GM21423 (cell line): ENCODE measurements at regions not wholly inside any gene's neighbourhood (a gene's known extent, or its start where the extent isn't known, plus 50 kb on each side); places are given as distances from the start of the nearest gene placed in this dataset.
"Not testable (repeated sequence)": the region's sequence is repeated elsewhere in the genome, so short reads cannot be mapped to it uniquely, and the experiment has no call there.

Source experiments
- ATAC-seq: cut with Tn5 transposase; IDR thresholded peaks from one replicate; pipeline ENCODE4 v1.9.1; 2021; ENCODE audit warnings: mild to moderate bottlenecking, moderate library complexity; ENCODE audit not compliant: unreplicated experiment

DNA sequence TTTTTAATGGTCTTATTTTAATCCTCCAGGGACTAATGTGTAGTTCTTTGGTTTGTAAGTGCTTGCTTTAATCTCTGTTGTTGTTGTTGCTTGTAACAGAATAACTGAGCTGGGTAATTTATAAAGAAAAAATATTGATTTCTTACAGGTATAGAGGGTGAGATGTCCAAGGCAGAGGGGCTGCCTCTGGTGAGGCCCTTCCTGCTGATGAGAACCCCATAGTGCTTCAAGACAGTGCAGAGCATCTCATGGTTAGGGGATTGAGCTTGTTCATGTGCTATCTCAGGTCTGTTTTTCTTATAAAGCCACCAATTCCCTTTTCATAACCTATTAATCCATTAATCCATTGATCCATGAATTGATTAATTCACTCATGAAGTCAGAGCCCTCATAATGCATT, 516.3 kb upstream of the KCND2 start:
- no peak for ATAC-seq

DNA sequence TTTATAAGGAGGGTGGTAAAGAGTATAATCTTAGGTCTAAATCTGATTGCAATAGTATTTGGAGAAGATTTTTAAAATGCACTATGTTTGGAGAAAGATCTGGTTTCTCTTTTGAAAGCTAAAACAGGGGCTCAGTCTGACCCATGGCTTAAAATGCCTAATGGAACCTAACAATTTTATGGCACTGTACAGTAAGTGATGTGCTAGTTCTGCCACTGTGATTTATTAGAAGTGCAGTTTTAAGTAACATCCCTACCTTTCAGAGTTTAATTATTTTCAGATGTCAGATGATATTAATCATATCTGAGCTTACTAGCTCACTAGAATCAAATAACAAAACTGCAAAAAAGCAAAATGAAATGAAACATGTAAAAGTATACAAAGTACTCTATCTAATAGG, 514.7 kb upstream of the KCND2 start:
- ATAC-seq, result no peak

DNA sequence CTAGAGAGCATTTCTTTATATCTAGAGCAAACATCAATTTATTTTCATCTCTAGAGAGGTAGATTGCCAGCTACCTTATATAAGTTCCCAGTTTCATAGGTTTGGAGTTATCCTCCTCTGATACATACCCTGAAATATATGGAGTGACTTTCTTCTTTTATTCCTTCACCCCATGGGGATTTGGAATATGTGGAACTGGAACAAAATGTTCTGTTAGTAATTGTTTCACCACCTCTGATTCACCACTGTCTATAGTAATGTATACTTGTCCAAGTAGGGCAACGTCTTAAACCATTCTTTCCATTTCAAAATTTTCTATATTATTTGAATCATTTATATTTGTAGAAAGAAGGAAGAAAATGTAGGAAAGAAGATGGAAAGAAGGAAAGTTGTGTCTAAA, 511.2 kb upstream of the KCND2 start:
- no peak for ATAC-seq

DNA sequence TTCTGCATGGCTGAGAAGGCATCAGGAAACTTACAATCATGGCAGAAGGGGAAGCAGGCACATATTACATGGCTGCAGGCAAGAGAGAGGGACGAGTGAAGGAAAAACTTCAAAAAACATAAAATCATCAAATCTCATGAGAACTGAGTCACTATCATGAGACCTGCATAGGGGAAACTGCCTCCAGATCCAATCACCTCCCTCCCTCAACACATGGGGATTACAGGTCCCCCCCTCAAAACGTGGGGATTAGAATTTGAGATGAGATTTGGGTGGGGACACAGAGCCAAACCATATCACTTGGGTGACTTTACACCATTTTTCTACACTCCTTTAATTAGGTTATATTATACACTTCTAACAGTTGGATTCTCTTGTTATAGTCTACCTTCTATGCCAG, 490.7 kb upstream of the KCND2 start:
- no peak for ATAC-seq

DNA sequence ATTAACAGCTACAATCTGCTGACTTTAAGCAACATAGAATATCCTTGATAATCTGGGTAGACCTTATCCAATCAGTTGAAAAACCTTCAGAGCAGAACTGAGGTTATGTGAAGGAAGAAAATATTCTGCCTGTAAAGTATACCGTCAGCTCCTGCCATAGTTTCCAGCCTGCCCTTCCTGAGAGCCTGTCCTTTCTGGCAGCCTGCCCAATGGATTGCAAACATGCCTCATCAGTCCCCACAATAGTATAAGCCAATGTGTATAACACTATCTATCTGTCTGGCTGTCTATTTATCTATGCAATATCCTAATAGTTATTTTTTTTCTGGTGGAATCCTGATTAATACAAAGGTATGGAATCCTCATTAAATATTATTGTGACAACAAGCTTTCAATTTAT, 489.2 kb upstream of the KCND2 start:
- ATAC-seq, result no peak

DNA sequence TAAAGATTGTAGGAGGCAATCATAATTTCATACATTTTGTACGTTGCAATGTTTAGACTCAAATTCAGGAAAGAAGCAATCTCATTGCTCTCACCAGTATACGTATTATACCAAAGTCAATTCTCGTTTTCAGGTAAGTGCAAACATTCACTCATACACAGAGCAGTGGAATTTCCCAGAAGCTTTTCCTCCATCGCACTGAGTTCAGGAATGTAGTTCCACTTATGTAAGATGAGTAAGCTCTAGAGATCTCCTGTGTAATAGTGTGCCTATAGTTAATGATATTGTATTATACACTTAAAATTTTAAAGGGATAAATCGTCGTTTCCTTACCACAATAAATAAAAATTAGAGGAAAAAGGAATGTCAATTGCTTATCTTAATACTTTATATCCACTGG, 470.8 kb upstream of the KCND2 start:
- ATAC-seq, result no peak

DNA sequence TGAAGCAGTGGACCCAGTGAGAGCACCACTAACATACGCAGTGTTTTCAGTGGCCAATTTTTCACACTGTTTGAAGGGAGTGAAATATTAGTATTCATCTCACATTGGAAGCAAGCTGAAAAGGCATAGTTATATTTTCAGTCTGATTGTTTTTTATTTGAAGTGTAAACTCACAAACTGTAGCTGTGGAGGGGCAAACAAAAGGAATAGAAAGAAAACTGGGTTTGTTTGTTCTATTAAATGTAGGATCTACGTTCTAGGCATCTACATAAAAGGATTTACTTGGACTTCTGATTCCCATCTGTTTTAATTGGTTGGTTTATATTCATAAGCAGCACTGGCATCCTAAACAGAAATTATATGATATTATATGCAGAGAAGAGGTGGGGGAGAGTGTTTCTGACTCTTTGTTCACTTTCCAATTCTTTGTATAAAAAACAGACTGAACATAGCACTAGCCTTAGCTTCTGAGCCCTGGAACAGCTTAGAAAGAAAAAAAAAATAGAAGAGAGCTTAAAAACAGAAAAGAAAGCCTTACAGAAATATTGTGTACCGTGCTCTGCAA, 447.8 kb upstream of the KCND2 start:
- no peak for ATAC-seq

DNA sequence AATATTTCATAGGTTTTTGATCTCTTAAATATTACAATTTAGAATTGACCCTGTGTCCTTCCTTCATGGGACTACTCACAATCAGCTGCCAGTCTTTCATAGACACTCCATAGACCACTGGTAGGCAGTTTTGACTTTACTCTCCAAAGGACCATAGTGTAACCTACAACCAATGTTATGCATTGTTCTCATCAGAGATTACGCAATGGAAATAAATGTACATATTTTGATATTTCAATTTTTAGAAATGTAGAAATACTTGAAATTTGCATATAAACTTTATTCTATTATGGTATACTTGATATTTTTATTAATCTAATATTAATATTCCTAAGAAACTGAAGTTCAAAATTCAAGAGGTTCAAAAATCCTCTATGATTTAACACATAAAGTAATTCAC, 446.4 kb upstream of the KCND2 start:
- ATAC-seq, result no peak

DNA sequence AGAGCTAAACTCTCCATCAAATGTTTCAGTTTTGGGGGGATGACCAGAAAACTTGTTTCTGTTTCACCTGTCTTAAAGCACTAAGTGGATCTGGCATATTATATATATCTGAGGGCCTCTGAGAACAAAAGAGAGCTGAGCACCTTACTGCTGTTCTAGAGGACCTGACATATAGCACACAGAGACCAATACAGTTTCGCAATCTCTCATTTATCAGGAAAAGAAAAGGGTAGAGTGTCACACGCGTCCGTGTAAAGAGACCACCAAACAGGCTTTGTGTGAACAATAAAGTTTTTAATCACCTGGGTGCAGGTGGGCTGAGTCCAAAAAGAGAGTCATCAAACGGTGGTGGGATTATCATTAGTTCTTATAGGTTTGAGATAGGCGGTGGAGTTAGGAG, 434.5 kb upstream of the KCND2 start:
- no peak for ATAC-seq

DNA sequence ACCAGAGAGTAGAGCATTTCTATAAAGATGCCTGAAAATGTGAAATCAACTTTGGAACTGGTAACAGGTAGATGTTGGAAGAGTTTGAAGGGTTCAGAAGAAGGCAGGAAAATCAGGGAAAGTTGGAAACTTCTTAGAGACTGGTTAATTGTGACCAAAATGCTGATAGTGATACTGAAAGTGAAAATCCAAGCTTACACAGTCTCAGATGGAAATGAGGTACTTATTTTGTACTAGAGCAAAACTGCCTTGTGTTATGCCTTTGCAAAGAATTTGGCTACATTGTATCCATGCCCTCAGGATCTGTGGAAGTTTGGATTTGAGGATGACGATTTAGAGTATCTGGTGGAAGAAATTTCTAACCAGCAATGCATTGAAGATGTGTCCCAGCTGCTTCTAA, 430.6 kb upstream of the KCND2 start:
- ATAC-seq, result no peak

DNA sequence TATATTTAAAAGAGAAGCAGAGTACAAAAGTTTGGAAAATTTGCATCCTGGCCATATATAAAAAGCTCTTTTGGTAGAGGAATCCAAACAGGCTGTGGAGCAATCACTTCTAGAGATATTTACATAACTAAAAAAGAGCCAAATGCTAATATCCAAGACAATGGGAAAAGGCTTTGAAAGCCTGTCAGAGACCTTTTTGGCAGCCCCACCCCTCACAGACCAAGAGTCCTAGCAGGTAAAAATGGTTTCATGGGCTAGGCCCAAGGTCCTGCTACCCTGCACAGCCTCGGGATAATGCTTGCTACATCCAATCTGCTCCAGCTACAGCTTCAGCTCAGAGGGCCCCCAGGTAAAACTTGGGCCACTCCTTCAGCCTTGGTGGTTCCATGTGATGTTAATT, 430.2 kb upstream of the KCND2 start:
- no peak for ATAC-seq

DNA sequence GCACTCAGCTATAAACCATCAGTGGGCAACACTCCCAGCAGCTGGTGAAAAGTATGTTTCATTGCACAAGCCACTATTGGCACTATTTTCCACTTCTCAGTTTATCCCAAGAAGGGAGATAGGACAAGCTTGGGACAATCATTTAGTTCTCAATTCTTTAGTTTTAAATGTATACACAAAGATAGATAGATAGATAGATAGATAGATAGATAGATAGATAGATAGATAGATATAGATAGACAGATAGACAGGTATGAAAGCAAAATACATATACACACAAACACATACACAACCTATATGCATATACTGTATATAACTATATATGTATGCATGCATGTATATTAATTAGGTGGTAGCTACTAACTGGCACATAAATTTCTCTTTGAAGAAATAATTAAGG, 411.6 kb upstream of the KCND2 start:
- ATAC-seq, result no peak

DNA sequence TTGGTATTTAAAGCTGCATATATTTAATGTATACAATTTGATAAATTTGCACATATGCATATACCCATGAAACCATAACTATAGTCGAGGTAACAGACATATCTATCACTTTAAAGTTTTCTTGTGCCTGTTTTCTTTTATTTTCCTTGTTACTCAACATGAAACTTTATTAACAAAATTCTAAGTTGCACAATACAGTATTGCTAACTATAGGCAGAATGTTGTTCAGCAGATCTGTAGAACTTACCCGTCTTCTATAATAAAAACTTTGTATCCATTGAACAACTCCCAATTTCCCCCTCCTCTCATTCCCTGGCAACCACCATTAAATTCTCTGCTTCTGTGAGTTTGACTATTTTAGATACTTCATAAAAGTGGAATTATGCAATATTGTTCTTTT, 404.6 kb upstream of the KCND2 start:
- ATAC-seq, result no peak

DNA sequence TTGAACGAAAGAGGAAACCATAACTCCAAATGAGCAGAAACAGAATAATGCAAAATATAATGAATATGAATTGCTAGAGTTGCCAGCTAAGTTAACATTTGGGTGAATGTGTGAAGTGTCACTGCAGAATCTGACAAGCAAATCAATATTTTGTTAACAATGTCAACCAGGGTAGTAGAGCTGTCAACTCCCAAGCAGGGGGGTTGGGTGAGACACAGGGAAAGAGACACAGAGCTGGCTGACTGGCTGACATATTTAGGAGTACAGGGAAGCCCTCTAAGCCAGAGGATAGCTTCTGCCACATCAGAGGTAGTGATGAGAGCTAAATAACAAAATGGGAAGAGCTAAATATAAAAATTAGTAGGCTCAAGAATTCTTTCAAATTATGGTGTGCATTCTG, 393.1 kb upstream of the KCND2 start:
- no peak for ATAC-seq

DNA sequence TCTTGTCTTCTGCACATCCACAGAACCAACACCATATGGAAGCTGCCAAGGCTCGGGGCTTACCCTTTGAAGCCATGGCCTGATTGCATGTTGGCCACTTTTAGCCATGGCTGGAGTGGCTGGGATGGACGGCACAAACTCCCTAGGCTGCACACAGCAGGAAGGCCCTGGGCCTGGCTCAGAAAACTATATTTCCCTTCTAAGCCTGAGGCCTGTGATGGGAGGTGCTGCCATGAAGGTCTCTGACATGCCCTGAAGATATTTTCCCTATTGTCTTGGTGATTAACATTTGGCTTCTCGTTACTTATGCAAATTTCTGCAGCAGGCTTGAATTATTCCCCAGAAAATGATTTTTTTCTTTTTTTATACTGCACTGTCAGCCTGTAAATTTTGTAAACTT, 387.0 kb upstream of the KCND2 start:
- ATAC-seq, result no peak

DNA sequence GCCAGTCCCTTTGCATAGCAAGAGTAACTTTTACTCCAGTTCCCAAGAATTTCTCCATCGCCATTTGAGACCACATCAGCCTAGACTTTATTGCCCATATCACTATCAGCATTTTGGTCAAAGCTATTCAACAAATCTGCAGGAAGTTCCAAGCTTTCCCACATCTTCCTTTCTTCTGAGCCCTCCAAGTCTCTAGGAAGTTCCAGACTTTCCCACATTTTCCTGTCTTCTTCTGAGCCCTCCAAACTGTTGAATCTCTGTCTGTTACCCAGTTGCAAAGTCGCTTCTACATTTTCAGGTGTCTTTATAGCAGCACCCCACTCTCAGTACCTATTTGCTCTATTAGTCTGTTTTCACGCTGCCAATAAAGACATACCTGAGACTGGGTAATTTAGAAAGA, 386.4 kb upstream of the KCND2 start:
- ATAC-seq, result not testable (repeated sequence)

DNA sequence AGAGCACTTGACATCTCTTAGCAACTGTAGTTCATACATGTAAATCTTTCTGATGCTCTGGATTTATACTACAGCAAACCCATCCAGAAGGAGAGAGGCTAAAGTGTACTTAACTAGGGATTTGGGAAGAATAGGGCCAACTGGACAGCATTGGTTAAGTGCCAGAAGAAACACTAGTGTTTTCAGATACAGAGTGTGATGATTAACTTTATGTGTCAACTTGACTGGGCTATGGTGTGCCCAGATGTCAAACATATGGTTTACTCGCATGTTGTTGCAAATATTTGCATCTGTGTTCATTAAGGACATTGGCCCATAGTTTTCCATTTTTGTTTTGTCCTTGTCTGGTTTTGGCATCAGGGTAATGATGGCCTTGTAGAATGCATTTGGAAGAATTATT, 384.7 kb upstream of the KCND2 start:
- ATAC-seq, result no peak

DNA sequence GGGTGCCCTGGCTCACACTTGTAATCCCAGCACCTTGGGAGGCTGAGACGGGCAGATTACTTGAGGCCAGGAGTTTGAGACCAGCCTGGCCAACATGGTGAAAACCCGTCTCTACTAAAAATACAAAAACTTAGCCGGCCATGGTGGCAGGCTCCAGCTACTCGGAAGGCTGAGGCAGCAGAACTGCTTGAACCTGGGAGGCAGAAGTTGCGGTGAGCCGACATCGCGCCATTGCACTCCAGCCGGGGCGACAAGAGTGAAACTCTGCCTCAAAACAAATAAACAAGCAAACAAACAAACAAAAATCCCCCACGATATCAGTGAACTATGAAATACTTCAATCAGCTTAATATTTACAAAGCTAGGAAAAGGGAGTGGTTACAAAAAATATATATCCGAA, 382.3 kb upstream of the KCND2 start:
- no peak for ATAC-seq

DNA sequence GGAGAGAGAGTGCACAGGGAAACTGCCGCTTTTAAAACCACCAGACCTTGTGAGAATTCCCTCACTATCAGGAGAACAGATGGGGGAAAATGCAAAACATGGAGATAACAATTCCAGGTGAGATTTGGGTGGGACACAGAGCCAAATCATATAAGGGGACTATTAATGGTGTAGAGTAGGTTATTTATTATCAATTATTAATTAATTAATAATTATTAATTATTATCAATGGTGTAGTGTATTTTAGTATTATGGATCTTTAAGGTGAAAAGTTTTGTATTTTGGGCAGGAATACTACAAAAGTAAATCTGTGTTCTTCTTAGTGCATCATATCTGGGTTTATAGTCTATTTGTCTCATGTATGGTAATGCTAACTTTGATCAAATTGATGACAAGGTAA, 377.7 kb upstream of the KCND2 start:
- no peak for ATAC-seq

DNA sequence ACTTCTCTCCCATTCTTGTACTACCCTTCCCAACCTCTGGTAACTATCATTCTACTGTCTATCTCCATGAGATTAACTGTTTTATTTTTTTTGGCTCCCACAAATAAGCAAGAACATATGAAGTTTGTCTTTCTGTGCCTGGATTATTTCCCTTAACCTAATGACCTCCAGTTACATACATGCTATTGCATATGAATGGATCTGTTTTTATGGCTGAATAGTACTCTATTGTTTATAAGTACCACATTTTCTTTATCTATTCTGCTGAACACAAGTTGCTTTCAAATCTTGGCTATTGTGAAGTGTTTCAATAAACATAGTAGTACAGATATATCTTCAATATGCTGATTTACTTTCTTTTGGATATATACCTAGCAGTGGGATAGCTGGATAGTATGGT, 376.6 kb upstream of the KCND2 start:
- ATAC-seq, result no peak

DNA sequence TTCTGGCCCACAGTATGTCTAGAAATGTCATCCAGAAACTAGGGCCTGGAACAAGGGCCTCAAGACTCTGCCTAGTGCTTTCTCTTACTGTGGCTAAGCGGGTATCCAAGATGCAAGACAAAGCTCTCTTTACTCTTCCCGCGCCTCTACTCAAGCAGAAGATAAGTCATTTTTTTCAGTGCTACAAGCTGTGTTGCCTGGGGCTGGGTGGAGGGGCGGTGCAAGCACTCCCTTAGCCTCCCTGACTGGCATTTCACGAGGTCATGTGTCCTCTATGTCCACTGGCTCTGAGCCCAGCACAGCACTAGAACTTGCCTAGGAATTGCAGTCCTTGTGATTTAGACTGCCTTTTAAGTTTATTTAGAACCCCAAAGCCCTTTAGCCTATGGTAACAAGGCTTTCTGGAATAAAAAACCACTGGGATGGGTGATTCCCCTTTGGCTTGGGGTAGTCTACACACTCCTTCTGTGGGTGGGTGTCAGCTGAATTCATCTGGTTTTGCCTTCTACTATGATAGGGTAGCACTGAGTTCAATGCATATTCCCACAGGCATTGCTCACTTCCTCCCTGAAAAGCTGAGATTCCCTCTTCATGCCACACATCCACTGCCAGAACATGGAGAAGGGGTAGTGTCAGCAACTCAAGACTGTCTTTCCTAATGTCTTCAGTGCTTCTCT, 371.8 kb upstream of the KCND2 start:
- ATAC-seq, result no peak

DNA sequence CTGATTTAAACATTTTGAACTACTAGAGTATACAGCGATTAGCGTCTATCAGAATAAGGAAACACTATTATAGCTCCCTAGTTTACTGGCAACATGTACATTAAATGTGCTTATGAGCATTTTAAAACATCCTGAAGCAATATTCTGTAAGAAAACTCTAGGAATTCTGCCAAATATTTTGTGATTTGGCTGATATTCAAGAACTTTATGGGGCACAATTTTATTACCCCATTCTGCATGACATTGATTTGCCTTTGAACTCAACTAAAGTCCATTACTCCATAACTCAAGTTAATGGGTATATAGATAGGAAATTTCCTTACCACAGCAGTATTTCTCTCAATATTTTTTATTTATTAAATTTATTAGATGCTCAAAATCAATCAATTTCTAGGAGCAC, 369.9 kb upstream of the KCND2 start:
- ATAC-seq, result no peak

DNA sequence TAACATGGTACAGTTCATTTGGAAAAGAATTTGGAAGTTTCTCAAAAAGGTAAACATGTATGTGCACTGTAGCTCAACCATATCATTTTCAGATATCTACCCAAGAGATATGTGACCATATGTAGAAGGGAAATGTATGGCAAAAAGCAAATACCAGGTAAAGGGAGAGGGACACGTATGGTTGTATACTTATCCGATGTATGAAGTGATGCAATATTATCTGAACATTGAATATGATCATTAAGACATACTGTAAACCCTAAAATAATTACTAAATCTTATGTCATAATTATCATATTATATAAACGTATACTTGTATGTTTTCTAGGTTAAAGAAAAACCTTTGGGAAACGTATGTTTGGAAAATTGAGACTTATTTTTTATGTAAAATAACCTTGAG, 367.5 kb upstream of the KCND2 start:
- no peak for ATAC-seq
